HG03521 (cell line): ENCODE measurements at regions not wholly inside any gene's neighbourhood (a gene's known extent, or its start where the extent isn't known, plus 50 kb on each side); places are given as distances from the start of the nearest gene placed in this dataset.
"Not testable (repeated sequence)": the region's sequence is repeated elsewhere in the genome, so short reads cannot be mapped to it uniquely, and the experiment has no call there.

Experiments used
- ATAC-seq: cut with Tn5 transposase; IDR thresholded peaks from one replicate; pipeline ENCODE4 v1.9.1; 2021; ENCODE audit warnings: mild to moderate bottlenecking, moderate library complexity; ENCODE audit not compliant: unreplicated experiment

GRCh38 chr17:64773836-64774761 is 112.0 kb upstream of the SMURF2 start:
- no peak for ATAC-seq

DNA sequence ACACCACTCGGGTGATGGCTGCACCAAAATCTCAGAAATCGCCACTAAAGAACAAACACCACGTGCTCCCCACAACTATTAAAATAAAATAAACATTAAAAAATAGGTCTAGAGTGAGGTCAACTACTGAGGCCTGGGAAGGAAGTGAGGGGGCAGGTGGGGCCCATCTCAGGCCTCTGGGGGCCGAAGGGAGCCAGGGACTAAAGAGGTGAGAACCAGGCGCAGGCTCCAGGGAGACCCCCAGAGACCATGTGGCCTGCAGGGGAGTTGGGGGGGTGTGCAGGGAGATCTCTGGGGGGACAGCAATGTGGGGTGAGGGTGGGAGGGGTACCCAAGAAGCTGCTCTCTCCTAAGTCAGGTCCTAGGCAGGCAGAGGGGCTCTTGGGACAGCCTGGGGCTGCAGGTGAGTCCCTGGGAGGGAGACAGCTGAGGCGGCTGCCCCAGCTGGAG is 111.3 kb upstream of the SMURF2 start:
- ATAC-seq, result no peak

DNA sequence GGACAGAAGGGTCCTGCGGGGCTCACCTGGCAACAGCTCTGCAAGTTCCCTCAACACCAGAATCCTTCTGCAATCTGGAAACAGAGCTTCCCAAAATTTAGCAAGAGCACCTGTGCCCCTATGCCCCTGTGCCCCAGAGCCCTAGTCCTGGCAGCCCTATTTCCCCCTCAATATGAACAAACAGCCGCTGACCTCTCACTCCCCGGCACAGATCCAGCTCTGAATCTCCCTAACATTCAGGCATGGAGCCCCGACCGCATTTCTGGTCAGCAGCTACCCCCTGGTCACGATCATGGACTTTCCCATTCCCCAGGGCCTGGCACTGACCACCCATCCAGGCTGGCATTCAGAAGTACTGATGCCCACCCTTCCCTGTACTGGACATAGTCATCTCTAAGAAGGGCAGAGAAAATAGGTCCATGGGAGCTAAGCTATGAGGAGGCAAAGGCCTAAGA is 110.8 kb upstream of the SMURF2 start:
- ATAC-seq, result no peak

DNA sequence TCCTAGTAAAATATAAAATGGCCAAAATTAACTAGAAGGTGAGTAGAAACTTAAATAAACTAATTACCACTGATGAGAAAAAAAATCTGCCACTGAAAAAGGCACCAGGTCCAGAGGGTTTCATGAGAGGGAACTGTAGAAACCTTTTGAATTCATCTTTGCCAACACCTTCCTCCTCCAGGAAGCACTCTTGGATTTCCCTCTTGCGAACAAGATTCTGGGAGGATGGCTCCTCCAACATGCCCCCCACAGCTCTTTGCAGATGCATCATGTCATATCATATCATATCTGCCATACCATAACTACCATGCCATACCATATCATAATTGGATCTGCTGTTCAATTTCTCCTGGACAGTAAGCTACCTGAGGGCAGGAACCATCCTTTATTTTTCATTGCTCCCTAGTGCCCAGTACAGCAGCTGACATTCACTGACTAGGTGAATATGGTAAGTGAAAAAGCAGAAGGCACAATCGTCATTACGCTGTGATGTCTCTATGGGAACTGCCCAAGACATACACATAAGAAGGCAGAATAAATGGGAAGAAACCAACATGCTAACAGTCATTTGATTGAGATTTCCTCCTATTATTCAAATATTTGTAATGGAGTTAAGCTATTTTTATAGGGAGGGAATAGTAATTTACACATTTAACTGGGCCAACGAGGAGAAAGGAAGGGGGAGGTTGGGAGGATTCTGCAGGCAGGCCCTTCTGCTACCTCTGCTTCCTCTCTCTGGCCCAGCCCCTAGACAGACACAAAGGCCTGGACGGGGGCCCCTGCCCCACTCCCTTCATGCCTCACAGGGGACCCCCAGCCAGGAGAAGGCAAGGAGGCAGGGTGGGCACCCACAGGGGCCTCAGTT is 110.1 kb upstream of the SMURF2 start:
- no peak for ATAC-seq

GRCh38 chr17:64769712-64770111 is 107.6 kb upstream of the SMURF2 start:
- no peak for ATAC-seq

DNA sequence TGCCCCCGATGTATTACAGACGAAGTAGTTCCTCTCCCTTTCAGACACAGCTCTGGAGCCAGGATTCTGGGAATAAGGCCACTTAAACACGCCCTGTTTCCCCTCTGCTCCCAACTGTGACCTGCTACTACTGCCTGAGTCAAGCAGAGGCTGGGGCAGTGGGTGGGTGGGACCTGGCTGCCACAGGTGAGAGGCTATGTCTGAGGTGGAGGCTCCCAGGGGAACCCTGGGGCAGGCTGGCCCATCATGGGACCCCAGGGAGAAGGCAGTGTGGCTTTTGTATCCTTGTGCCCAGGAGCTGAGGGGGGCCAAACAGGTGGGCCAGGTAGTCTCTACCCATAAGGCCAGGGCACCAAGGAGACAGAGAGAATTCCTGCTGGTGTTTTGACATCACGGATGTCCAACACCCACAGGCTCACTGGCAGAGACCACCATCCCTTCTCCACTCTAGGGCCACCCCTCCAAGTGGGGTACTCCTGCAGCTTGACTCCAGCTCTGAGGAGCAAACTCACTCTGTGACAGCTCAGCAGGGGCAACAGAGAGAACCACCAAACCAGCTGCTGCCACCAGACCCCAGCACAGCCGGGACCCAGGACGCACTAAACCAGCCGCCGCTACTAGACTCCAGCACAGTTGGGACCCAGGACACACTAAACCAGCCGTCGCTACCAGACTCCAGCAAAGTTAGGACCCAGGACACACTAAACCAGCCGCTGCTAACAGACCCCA is 105.3 kb upstream of the SMURF2 start:
- no peak for ATAC-seq

GRCh38 chr17:64765191-64765889 is 103.2 kb upstream of the SMURF2 start:
- ATAC-seq, result no peak

DNA sequence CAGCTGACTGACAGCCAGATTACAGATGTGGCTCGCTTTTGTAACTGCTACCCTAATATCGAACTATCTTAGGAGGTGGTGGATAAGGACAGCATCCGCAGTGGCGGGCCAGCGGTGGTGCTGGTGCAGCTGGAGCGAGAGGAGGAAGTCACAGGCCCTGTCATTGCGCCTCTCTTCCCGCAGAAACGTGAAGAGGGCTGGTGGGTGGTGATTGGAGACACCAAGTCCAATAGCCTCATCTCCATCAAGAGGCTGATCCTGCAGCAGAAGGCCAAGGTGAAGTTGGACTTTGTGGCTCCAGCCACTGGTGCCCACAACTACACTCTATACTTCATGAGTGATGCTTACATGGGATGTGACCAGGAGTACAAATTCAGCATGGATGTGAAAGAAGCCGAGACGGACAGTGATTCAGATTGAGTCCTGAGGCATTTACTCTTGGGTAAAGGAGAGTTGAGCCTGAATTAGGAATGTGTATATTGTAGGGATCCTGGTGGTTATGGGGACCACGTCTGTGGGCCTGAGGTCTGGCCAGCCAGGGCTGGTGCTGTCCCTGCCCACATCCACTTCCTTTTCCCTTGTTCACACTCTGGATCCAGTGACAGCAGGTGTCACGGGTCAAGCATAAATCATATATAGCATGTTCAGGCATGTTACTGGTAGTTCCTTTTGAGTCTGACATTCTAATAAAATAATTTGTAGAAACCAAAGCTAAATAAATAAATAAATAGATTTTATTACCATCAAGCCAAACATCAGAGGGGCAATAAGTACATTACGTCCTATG is 89.0 kb upstream of the SMURF2 start:
- ATAC-seq, result no peak

- ATAC-seq, result no peak
Observed at GRCh38 chr17:64750478-64750877, 88.4 kb upstream of the SMURF2 start.

DNA sequence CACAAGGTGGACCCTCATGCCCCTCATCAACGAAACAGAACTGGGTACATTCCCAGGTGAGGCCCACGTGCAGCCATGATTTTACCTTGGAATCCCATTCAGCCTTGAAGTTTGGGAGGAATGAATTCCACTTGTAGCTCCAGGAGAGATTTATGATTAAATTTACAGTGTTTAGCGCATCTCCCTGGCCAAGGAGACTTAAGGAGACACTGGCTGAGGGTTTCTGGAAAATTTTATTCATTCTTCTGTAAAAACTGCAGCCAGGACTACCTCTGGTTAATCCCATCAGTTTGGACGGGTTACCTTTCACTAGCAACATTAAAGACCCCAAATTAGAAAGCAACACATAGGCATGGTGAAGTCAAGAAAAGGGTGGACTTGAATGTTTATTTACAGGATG is 87.2 kb upstream of the SMURF2 start:
- no peak for ATAC-seq

GRCh38 chr17:64747938-64748540 is 85.9 kb upstream of the SMURF2 start:
- ATAC-seq, result no peak

- no peak for ATAC-seq
Observed at GRCh38 chr17:64742326-64742725, 80.2 kb upstream of the SMURF2 start.

DNA sequence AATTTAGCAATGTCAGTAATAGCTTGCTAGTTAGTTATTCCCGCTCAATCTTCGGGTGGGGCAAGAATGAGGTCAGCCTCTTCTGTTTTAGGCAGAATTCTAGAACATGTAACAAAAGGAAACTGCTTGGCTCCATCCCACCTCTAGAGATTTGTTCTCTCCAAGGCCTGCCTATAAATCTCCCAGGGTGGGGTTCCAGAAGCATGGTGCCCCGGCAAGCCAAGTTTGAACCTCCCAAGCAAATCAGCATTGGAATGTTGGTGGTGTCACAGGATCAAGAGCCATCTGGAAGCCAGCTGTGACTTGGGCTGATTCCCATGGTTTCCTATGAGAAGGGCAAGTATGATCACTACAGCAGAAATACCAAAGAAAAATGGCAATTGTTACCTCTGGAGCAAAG is 79.8 kb upstream of the SMURF2 start:
- not testable (repeated sequence) for ATAC-seq

DNA sequence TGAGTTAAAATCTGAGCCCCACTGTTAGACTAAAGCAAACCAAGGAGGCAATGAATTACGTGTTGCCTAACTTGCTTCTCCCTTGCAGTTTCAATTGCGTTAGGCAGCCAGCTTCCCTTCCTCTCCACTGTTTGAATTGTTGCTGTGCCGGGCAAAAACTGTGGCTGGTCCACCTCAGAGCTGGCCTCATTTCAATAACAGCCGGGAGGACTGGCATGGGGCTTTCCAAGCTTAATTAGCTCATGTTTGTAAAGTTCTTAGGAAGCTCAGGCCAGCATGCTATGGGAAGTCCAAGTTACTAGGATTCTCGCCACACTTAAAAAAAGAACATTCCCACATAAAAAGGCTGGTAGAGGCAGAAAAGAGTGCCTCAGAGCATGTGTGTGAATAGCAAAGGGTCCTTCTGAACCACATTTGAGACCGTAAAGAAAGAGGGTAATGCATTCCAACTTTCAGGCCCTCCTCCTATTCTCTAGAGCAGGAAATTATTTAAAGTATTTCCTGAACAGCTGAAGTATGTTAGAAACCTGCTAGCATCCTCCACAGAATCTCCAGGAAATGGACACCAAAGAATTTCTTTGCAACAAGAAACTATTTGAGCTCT is 79.0 kb upstream of the SMURF2 start:
- no peak for ATAC-seq

DNA sequence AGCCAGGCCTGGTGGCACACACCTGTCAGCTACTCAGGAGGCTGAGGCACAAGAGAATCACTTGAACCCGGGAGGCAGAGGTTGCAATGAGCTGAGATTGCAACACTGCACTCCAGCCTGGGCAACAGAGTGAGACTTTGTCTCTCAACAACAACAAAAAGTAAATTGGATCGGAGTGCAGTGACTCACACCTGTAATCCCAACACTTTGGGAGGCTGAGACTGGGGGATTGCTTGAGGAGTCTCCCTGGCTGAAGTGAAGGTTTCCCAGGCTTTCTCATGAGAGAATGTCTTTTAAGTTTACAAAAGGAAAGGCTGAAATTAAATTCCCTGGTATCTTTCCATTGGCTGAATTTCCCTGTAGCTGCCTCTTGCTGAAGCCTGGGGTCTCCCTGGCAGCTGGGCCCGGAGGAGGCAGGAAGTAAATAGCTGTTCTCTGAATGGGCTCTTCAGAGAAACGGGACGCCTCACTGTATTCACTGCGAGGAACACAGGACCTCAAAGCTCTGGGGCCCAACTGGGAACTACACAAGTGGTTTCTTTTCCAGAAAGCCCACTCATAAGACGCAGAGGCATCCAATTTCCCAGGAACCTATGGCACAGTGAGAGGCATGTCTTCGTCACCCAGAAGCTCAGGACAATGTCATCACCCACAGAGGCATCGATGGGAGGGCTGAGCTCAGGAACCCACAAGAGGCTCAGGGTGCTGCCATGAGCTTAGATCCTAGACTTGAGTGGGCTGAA is 77.4 kb upstream of the SMURF2 start:
- no peak for ATAC-seq

GRCh38 chr17:64736804-64737492 is 74.8 kb upstream of the SMURF2 start:
- ATAC-seq, result no peak

DNA sequence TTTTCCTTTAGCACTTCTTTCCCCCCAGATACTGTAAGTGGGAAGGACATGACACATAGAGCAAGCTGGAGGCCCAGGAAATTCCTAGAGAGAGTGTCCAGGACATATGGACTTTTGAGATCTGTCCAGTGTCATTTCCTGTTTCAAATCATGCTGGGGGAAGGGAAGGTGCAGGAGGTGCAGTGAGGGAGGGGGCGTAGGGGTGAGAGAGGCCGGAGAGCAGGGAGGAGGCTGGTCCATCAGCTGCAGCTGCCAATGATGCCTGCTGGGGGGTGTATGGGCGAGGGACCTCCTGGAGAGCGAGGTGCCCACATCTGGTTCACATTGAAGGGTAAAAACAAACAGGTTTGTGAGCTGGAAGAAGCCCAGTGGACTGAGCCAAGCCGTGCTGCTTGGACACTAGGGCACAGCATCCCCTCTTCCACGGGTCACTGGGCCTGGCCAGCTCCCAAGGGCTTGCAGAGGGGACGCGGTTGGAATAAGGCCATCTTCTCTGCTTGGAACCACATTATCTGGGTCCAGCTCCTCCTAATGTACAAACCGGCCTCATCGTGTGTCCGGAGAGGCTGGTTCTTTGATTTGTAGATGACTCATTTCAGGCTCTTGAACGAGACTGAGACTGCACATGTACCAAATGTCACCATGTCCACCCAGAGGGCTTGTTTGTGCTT is 70.4 kb upstream of the SMURF2 start:
- ATAC-seq, result no peak
